B cell (primary cell): ENCODE measurements at regions not wholly inside any gene's neighbourhood (a gene's known extent, or its start where the extent isn't known, plus 50 kb on each side); places are given as distances from the start of the nearest gene placed in this dataset.

Experiments used
- CTCF ChIP-seq: fragments of 200-600 bp; IDR thresholded peaks from one replicate; pipeline ENCODE4 v1.8.0; 2022; ENCODE audit warnings: antibody characterized with exemption, mild to moderate bottlenecking
- EZH2 ChIP-seq: IDR thresholded peaks from 2 replicates; pipeline ENCODE4 v1.6.1; 2012; ENCODE audit warnings: borderline replicate concordance, low read depth, mild to moderate bottlenecking, moderate library complexity, low read length; ENCODE audit not compliant: insufficient read depth, poor library complexity, severe bottlenecking

- TF ChIP-seq CTCF = no peak
- TF ChIP-seq EZH2 = no peak
Observed at GRCh38 chr7:55731931-55732330, 130.6 kb downstream of the SEPTIN14 start.
